ENCODE measurements at regions not wholly inside any gene's neighbourhood (a gene's known extent, or its start where the extent isn't known, plus 50 kb on each side); places are given as distances from the start of the nearest gene placed in this dataset.

- ATAC-seq: no peak
- Histone ChIP-seq H3K4me3 (ENCODE audit: low read depth in 2 of 2, low read length in 2 of 2) (no peak overlapping the region), H3K27me3 (ENCODE audit: control insufficient read depth, insufficient read depth, low read length) (no peaks in the 10 kb centered on the region), H3K9me3 (ENCODE audit: control insufficient read depth, insufficient read depth, low read depth, low read length) (no peaks in the 10 kb centered on the region), H3K36me3 (ENCODE audit: control insufficient read depth, insufficient read depth, low read length) (no peaks in the 10 kb centered on the region), H3K4me1 (ENCODE audit: control insufficient read depth, insufficient read depth, low read length) (peaks cover 11% of the 10 kb centered on the region), H3K27ac (ENCODE audit: low read length) (no peak overlapping the region)
- intact Hi-C loops (cut with micrococcal nuclease; ENCODE audit: unreplicated experiment) (no loop called here), in situ Hi-C loops (cut with HindIII; ENCODE audit: low pct_unique_long_range_greater_than_20kb, low sequenced_read_pairs) (no loop called here)
- BruUV-seq (replicated peaks): no TSS peak
- DNase-seq (ENCODE audit: low read depth, low spot score): no peak
- ChIA-PET CTCF (no interaction called here), POLR2A (no interaction called here)
- TF ChIP-seq SIN3A (IDR thresholded peaks at IDR 0.05; ENCODE audit: borderline replicate concordance, insufficient read depth, low read depth, low read length): no peak
- no peak for TF ChIP-seq POLR2AphosphoS5 (IDR thresholded peaks at IDR 0.05; ENCODE audit: low read depth, low read length)
- no peak for TF ChIP-seq REST (IDR thresholded peaks at IDR 0.05; ENCODE audit: insufficient read depth in 1 of 2, low read depth in 2 of 2, low read length in 1 of 2)
- TF ChIP-seq CTCF (IDR thresholded peaks at IDR 0.05): no peak
- TF ChIP-seq TCF7L2 (IDR thresholded peaks at IDR 0.05; ENCODE audit: low read depth, low read length): no peak
These were observed 114.1 kb upstream of the TRIB2 start for GRCh38 chr2:12602661-12603060.

- CTCF ChIA-PET: interaction anchor here (0.6 kb wide), 1 partner anchor 45 kb away, joined by 3 read pairs; no protein-coding TSS in a partner anchor
- in situ Hi-C loops (cut with HindIII; ENCODE audit: low pct_unique_long_range_greater_than_20kb, low sequenced_read_pairs): no loop called here
- POLR2A ChIA-PET: no interaction called here
- BruUV-seq (replicated peaks): no TSS peak
- no peak overlapping the region for H3K27ac ChIP-seq (ENCODE audit: low read length)
- intact Hi-C loops (cut with micrococcal nuclease; ENCODE audit: unreplicated experiment): no loop called here
- DNase-seq (ENCODE audit: low read depth, low spot score) (no peak), ATAC-seq (no peak)
- no peaks in the 10 kb centered on the region for H3K27me3 ChIP-seq (ENCODE audit: control insufficient read depth, insufficient read depth, low read length)
- H3K4me3 ChIP-seq (ENCODE audit: low read depth in 2 of 2, low read length in 2 of 2): no peak overlapping the region
- H3K9me3 ChIP-seq (ENCODE audit: control insufficient read depth, insufficient read depth, low read depth, low read length): no peaks in the 10 kb centered on the region
- H3K36me3 ChIP-seq (ENCODE audit: control insufficient read depth, insufficient read depth, low read length): no peaks in the 10 kb centered on the region
- peaks cover 11% of the 10 kb centered on the region for H3K4me1 ChIP-seq (ENCODE audit: control insufficient read depth, insufficient read depth, low read length)
- no peak for TF ChIP-seq CTCF (IDR thresholded peaks at IDR 0.05)
- no peak for TF ChIP-seq REST (IDR thresholded peaks at IDR 0.05; ENCODE audit: insufficient read depth in 1 of 2, low read depth in 2 of 2, low read length in 1 of 2)
- TF ChIP-seq POLR2AphosphoS5 (IDR thresholded peaks at IDR 0.05; ENCODE audit: low read depth, low read length): no peak
These were observed 112.9 kb upstream of the TRIB2 start for GRCh38 chr2:12603781-12604295.

Measured in Panc1 (cell line).